Lower leg skin (tissue), 3 donors: ENCODE measurements at regions not wholly inside any gene's neighbourhood (a gene's known extent, or its start where the extent isn't known, plus 50 kb on each side); places are given as distances from the start of the nearest gene placed in this dataset.

Experiments used
- CTCF ChIP-seq, 3 donors: fragments of 450-650 bp; IDR thresholded peaks; one replicate each; pipeline ENCODE4 v1.5.1; 2016; ENCODE audit warnings: antibody characterized with exemption in 3 of 3, mild to moderate bottlenecking in 3 of 3, moderate library complexity in 2 of 3
- POLR2A ChIP-seq, 2 donors: fragments of 450-650 bp; IDR thresholded peaks; one replicate each; pipeline ENCODE4 v1.6.1; 2016 to 2017; ENCODE audit warnings: antibody characterized with exemption in 2 of 2, mild to moderate bottlenecking in 1 of 2, moderate library complexity in 1 of 2

GRCh38 chr10:64102916-64103315, 581.7 kb downstream of the REEP3 start:
- TF ChIP-seq CTCF (IDR thresholded peaks at IDR 0.05) (no peak), POLR2A (IDR thresholded peaks at IDR 0.05) (no peak)
